ENCODE measurements at regions not wholly inside any gene's neighbourhood (a gene's known extent, or its start where the extent isn't known, plus 50 kb on each side); places are given as distances from the start of the nearest gene placed in this dataset.

GRCh38 chr3:194273743-194274310, 77.3 kb downstream of the CPN2 start:
- Histone ChIP-seq H3K9me3 (ENCODE audit: insufficient read depth, low read depth, low read length) (no peaks in the 10 kb centered on the region), H2AFZ (ENCODE audit: low read length) (no peak overlapping the region), H3K27me3 (ENCODE audit: insufficient read depth, low read length, poor library complexity, severe bottlenecking) (no peaks in the 10 kb centered on the region), H3K4me1 (ENCODE audit: insufficient read depth, low read length, poor library complexity, severe bottlenecking) (peaks cover 12% of the 10 kb centered on the region), H3K9ac (ENCODE audit: low read depth, low read length, poor library complexity, severe bottlenecking) (no peak overlapping the region), H4K20me1 (ENCODE audit: insufficient read depth, low read length, poor library complexity, severe bottlenecking) (no peaks in the 10 kb centered on the region), H3K79me2 (ENCODE audit: insufficient read depth, low read length) (no peaks in the 10 kb centered on the region), H3K9me2 (replicated peaks; ENCODE audit: low read depth, low read length) (no peaks in the 10 kb centered on the region), H3K36me3 (ENCODE audit: insufficient read depth, low read length) (no peaks in the 10 kb centered on the region), H3K4me2 (ENCODE audit: low read depth, low read length, poor library complexity, severe bottlenecking) (no peak overlapping the region), H3K4me3 (ENCODE audit: low read length, poor library complexity, severe bottlenecking) (no peak overlapping the region), H3F3A (ENCODE audit: low read depth) (peaks cover 6% of the 10 kb centered on the region; the same call in 1 of the 2 replicates)
- no peak for TF ChIP-seq EZH2phosphoT487 (IDR thresholded peaks at IDR 0.05; ENCODE audit: borderline replicate concordance)
- no peak for TF ChIP-seq CTCF (conservative IDR thresholded peaks at IDR 0.05; ENCODE audit: low read length)

- H3K9ac ChIP-seq (ENCODE audit: low read depth, low read length, poor library complexity, severe bottlenecking): no peak overlapping the region
- H3K4me1 ChIP-seq (ENCODE audit: insufficient read depth, low read length, poor library complexity, severe bottlenecking): peaks cover 12% of the 10 kb centered on the region
Observed at GRCh38 chr3:194274424-194275085, 76.6 kb downstream of the CPN2 start.

GRCh38 chr3:194275291-194275690, 75.8 kb downstream of the CPN2 start:
- no peak for TF ChIP-seq CTCF (conservative IDR thresholded peaks at IDR 0.05; ENCODE audit: low read length)
- no peak for TF ChIP-seq EZH2phosphoT487 (IDR thresholded peaks at IDR 0.05; ENCODE audit: borderline replicate concordance)
- Histone ChIP-seq H3K27me3 (ENCODE audit: insufficient read depth, low read length, poor library complexity, severe bottlenecking) (no peaks in the 10 kb centered on the region), H3K79me2 (ENCODE audit: insufficient read depth, low read length) (no peaks in the 10 kb centered on the region), H3K4me2 (ENCODE audit: low read depth, low read length, poor library complexity, severe bottlenecking) (no peak overlapping the region), H3F3A (ENCODE audit: low read depth) (peaks cover 6% of the 10 kb centered on the region; the same call in 1 of the 2 replicates), H3K9me3 (ENCODE audit: insufficient read depth, low read depth, low read length) (no peaks in the 10 kb centered on the region), H3K9me2 (replicated peaks; ENCODE audit: low read depth, low read length) (no peaks in the 10 kb centered on the region), H3K4me1 (ENCODE audit: insufficient read depth, low read length, poor library complexity, severe bottlenecking) (peaks cover 12% of the 10 kb centered on the region), H3K36me3 (ENCODE audit: insufficient read depth, low read length) (no peaks in the 10 kb centered on the region), H3K4me3 (ENCODE audit: low read length, poor library complexity, severe bottlenecking) (no peak overlapping the region), H4K20me1 (ENCODE audit: insufficient read depth, low read length, poor library complexity, severe bottlenecking) (no peaks in the 10 kb centered on the region), H3K9ac (ENCODE audit: low read depth, low read length, poor library complexity, severe bottlenecking) (no peak overlapping the region), H2AFZ (ENCODE audit: low read length) (no peak overlapping the region)

More at GRCh38 chr3:194274424-194275085, 76.6 kb downstream of the CPN2 start:
- Histone ChIP-seq H3K9me3 (ENCODE audit: insufficient read depth, low read depth, low read length) (no peaks in the 10 kb centered on the region), H4K20me1 (ENCODE audit: insufficient read depth, low read length, poor library complexity, severe bottlenecking) (no peaks in the 10 kb centered on the region), H3K36me3 (ENCODE audit: insufficient read depth, low read length) (no peaks in the 10 kb centered on the region), H3K79me2 (ENCODE audit: insufficient read depth, low read length) (no peaks in the 10 kb centered on the region), H3F3A (ENCODE audit: low read depth) (peaks cover 6% of the 10 kb centered on the region; the same call in 1 of the 2 replicates), H3K4me3 (ENCODE audit: low read length, poor library complexity, severe bottlenecking) (no peak overlapping the region), H3K27me3 (ENCODE audit: insufficient read depth, low read length, poor library complexity, severe bottlenecking) (no peaks in the 10 kb centered on the region), H3K4me2 (ENCODE audit: low read depth, low read length, poor library complexity, severe bottlenecking) (no peak overlapping the region), H2AFZ (ENCODE audit: low read length) (no peak overlapping the region), H3K9me2 (replicated peaks; ENCODE audit: low read depth, low read length) (no peaks in the 10 kb centered on the region)
- TF ChIP-seq EZH2phosphoT487 (IDR thresholded peaks at IDR 0.05; ENCODE audit: borderline replicate concordance) (no peak), CTCF (conservative IDR thresholded peaks at IDR 0.05; ENCODE audit: low read length) (no peak)

Measured in Loucy (cell line).